BE2C (cell line): ENCODE measurements at regions not wholly inside any gene's neighbourhood (a gene's known extent, or its start where the extent isn't known, plus 50 kb on each side); places are given as distances from the start of the nearest gene placed in this dataset.

ENCODE experiments used
- DNase-seq: peaks from one replicate; pipeline ENCODE4 v3.0.0-alpha.2; 2020
- H3K27me3 ChIP-seq: fragments of 250-450 bp; sonication (Bioruptor Pico); 2 replicates; pipeline ENCODE4 v1.5.1; 2020; ENCODE audit warnings: mild to moderate bottlenecking
- H3K36me3 ChIP-seq: fragments of 250-450 bp; sonication (Bioruptor Pico); 2 replicates; pipeline ENCODE4 v1.5.1; 2020; ENCODE audit warnings: mild to moderate bottlenecking
- H3K4me1 ChIP-seq: fragments of 250-450 bp; sonication (Bioruptor Pico); 2 replicates; pipeline ENCODE4 v1.5.1; 2020
- H3K4me3 ChIP-seq: 2 replicates; pipeline ENCODE4 v1.5.1; 2011; ENCODE audit warnings: low read depth, low read length
- H3K9me3 ChIP-seq: fragments of 250-450 bp; sonication (Bioruptor Pico); 2 replicates; pipeline ENCODE4 v1.5.1; 2020
- CTCF ChIP-seq: IDR thresholded peaks from 2 replicates; pipeline ENCODE4 v1.5.1; 2012; ENCODE audit warnings: mild to moderate bottlenecking, low read depth, low read length

- Histone ChIP-seq H3K4me3 (no peak overlapping the region), H3K36me3 (no peaks in the 10 kb centered on the region), H3K9me3 (no peaks in the 10 kb centered on the region; the same call in 1 of the 2 replicates), H3K27me3 (no peaks in the 10 kb centered on the region), H3K4me1 (no peaks in the 10 kb centered on the region)
- DNase-seq: no peak
- no peak for TF ChIP-seq CTCF
Observed at GRCh38 chr1:224864006-224864405, 65.5 kb upstream of the DNAH14 start.

GRCh38 chr1:224865510-224865909 is 64.0 kb upstream of the DNAH14 start:
- Histone ChIP-seq H3K4me3 (no peak overlapping the region), H3K27me3 (no peaks in the 10 kb centered on the region), H3K4me1 (no peaks in the 10 kb centered on the region), H3K9me3 (no peaks in the 10 kb centered on the region; the same call in 1 of the 2 replicates), H3K36me3 (no peaks in the 10 kb centered on the region)
- TF ChIP-seq CTCF: no peak
- no peak for DNase-seq

GRCh38 chr1:224866940-224867339 is 62.5 kb upstream of the DNAH14 start:
- no peak for DNase-seq
- Histone ChIP-seq H3K36me3 (no peaks in the 10 kb centered on the region), H3K9me3 (no peaks in the 10 kb centered on the region; the same call in 1 of the 2 replicates), H3K4me3 (no peak overlapping the region), H3K4me1 (no peaks in the 10 kb centered on the region), H3K27me3 (no peaks in the 10 kb centered on the region)
- TF ChIP-seq CTCF: no peak

GRCh38 chr1:224867715-224868114 is 61.8 kb upstream of the DNAH14 start:
- Histone ChIP-seq H3K36me3 (no peaks in the 10 kb centered on the region), H3K27me3 (no peaks in the 10 kb centered on the region), H3K9me3 (no peaks in the 10 kb centered on the region; the same call in 1 of the 2 replicates)

GRCh38 chr1:224872832-224873433 is 56.5 kb upstream of the DNAH14 start:
- Histone ChIP-seq H3K4me1 (no peaks in the 10 kb centered on the region), H3K27me3 (no peaks in the 10 kb centered on the region), H3K4me3 (no peak overlapping the region), H3K36me3 (no peaks in the 10 kb centered on the region), H3K9me3 (no peaks in the 10 kb centered on the region)
- TF ChIP-seq CTCF: no peak
- no peak for DNase-seq

More at GRCh38 chr1:224867715-224868114, 61.8 kb upstream of the DNAH14 start:
- no peak for DNase-seq
- Histone ChIP-seq H3K4me1 (no peaks in the 10 kb centered on the region), H3K4me3 (no peak overlapping the region)
- TF ChIP-seq CTCF: no peak

- Histone ChIP-seq H3K4me3 (no peak overlapping the region), H3K4me1 (no peaks in the 10 kb centered on the region), H3K36me3 (no peaks in the 10 kb centered on the region), H3K27me3 (no peaks in the 10 kb centered on the region), H3K9me3 (no peaks in the 10 kb centered on the region)
- no peak for TF ChIP-seq CTCF
- DNase-seq: no peak
Observed at GRCh38 chr1:224873434-224874369, 55.8 kb upstream of the DNAH14 start.
